ENCODE measurements at regions not wholly inside any gene's neighbourhood (a gene's known extent, or its start where the extent isn't known, plus 50 kb on each side); places are given as distances from the start of the nearest gene placed in this dataset.

DNA sequence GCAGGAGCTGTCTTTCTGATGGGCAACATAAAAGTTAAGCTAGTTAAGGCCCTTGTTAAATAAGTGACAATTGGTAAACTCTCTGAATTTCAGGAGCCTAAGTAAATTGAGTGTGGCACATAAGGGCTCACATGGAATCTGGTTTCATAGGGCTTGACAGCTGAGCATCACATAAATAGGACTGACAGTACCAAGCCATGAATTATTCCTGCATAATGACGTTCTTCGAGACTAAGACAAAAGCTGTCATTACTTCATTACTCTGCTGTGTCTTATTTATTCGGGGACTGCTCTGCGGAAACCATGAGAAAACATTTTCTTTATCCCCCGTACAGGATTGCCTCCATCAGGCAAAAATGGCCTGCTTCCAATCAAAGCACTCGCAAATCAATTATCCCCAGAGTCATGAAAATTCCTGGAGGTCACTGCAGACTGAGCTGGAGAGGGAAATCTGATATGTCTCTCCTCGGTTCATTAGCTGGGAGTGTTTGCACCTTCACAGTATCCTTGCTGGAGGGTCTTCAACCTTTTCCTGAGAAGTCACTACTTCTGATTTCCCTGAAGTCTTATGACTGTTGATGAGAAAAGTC lies 311.4 kb downstream of the CDH26 start:
- no peak for TF ChIP-seq CTCF (IDR thresholded peaks at IDR 0.05; ENCODE audit: insufficient read depth, low read depth, low read length)
- no peak for DNase-seq (ENCODE audit: low read depth)
- no peak overlapping the region for H3K4me3 ChIP-seq (ENCODE audit: low read depth, low read length)

GRCh38 chr20:60270341-60270740 lies 312.1 kb downstream of the CDH26 start:
- no peak overlapping the region for H3K4me3 ChIP-seq (ENCODE audit: low read depth, low read length)
- no peak for TF ChIP-seq CTCF (IDR thresholded peaks at IDR 0.05; ENCODE audit: insufficient read depth, low read depth, low read length)
- no peak for DNase-seq (ENCODE audit: low read depth)

DNA sequence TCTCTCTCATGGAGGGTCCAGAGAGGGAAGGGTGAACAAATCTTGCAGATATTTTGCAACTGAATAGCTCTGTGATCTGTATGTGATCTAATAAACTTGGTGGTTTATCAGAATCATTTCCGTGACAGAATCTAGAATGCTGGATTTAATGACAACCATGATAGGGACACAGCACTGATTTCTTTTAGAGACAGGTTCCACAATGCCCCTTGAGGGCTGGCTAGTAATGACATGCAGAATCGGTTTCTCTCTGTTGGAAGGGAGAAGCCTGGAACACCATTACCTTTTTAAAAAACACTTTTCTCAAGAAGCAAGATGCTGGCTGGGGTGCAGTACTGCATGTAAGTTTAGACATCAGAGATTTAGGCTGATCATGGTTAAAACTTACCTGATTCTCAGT lies 313.4 kb downstream of the CDH26 start:
- H3K4me3 ChIP-seq (ENCODE audit: low read depth, low read length): no peak overlapping the region
- TF ChIP-seq CTCF (IDR thresholded peaks at IDR 0.05; ENCODE audit: insufficient read depth, low read depth, low read length): peak; percentile 38
- DNase-seq (ENCODE audit: low read depth): no peak

DNA sequence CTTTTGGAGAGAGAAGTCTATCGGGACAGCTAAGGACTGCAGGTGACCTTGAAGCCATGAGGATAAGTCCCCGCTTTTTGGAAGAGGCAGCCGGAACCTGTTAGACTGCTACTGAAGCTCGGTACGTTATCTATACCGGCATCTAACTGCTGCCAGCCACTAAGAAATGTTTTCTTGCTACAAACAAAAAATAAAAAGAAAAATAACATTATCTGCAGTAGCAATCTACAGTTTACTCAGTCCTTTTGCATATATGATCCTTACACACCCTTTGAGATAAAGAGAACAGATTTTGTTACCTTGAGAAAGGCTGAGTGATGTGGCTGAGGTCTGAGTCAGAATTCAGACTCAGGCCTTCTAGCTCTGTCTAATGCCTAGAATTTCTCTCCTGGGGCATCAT lies 314.6 kb downstream of the CDH26 start:
- no peak for DNase-seq (ENCODE audit: low read depth)
- no peak for TF ChIP-seq CTCF (IDR thresholded peaks at IDR 0.05; ENCODE audit: insufficient read depth, low read depth, low read length)
- no peak overlapping the region for H3K4me3 ChIP-seq (ENCODE audit: low read depth, low read length)

DNA sequence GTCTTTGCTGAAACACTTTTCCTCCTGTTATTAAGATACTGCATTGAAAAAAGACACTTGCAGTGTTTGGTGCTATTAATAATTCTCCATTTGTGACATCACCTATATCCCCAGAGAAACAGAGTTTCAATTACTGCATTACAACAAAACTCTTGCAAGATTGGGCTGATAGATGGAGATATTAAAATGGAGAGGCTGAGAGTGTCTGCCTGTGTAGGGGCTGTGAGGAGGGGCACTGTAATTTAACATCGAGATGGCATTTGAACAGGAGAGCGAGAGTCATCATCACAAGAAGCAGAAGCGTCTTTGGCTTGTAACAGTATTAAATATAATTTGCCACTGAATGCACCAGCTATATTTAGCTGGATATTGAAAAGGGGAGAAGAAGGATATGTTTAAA lies 316.5 kb downstream of the CDH26 start:
- no peak for TF ChIP-seq CTCF (IDR thresholded peaks at IDR 0.05; ENCODE audit: insufficient read depth, low read depth, low read length)
- H3K4me3 ChIP-seq (ENCODE audit: low read depth, low read length): no peak overlapping the region

GRCh38 chr20:60281295-60281694 lies 323.1 kb downstream of the CDH26 start:
- no peak overlapping the region for H3K4me3 ChIP-seq (ENCODE audit: low read depth, low read length)
- TF ChIP-seq CTCF (IDR thresholded peaks at IDR 0.05; ENCODE audit: insufficient read depth, low read depth, low read length): no peak
- no peak for DNase-seq (ENCODE audit: low read depth)

More for the DNA sequence above, 316.5 kb downstream of the CDH26 start:
- no peak for DNase-seq (ENCODE audit: low read depth)

DNA sequence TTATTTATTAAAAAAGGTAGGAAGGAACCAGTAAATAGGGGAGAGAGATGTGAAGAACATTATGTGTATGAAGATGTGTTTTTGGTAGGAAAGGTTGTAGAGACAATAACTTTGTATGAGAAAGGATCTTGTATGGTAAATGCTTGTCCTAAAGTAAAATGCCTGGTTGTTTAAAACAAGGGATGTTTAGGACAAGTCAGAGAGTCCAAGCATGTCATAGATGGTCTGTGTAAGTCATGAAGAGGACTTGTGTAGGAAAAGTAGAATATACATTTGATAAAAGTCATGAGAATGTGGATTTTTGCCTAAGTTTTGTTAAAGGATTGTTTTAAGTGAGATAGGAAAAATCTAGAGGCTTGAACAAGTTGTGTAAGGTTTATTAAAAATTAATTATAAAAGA lies 325.1 kb downstream of the CDH26 start:
- DNase-seq (ENCODE audit: low read depth): no peak
- no peak overlapping the region for H3K4me3 ChIP-seq (ENCODE audit: low read depth, low read length)
- TF ChIP-seq CTCF (IDR thresholded peaks at IDR 0.05; ENCODE audit: insufficient read depth, low read depth, low read length): no peak
